ENCODE measurements at regions not wholly inside any gene's neighbourhood (a gene's known extent, or its start where the extent isn't known, plus 50 kb on each side); places are given as distances from the start of the nearest gene placed in this dataset.

DNA sequence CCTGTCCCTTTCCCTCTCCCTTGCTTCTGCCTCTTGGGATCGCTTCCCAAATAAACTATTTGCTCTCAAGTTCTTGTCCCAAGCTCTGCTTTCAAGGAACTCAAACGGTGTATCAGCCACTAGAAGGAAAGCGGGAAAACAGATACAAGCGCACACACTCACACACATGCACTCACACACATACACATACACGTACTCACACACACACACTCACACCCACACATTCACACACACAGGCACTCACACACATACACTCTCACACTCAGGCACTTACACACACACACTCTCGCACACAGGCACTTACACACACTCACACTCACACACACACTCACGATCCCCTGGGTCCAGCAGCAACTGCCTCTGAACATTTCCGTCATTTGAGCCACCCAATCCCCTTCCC lies 121.9 kb downstream of the RAB11FIP2 start:
- Histone ChIP-seq H3K4me2 (ENCODE audit: insufficient read depth, low read length) (no peak overlapping the region), H3K4me3 (ENCODE audit: insufficient read depth, low read length) (no peak overlapping the region), H4K20me1 (ENCODE audit: insufficient read depth, low read length) (no peaks in the 10 kb centered on the region), H3K36me3 (ENCODE audit: insufficient read depth, low read length) (no peaks in the 10 kb centered on the region), H3K27ac (ENCODE audit: low read depth, low read length) (no peak overlapping the region), H3K79me2 (ENCODE audit: insufficient read depth, low read length) (no peaks in the 10 kb centered on the region), H2AFZ (ENCODE audit: low read length) (no peak overlapping the region), H3K27me3 (ENCODE audit: insufficient read depth, low read length) (peaks cover 4% of the 10 kb centered on the region), H3K9me3 (ENCODE audit: low read depth, low read length) (no peaks in the 10 kb centered on the region), H3K4me1 (ENCODE audit: insufficient read depth, low read length) (no peaks in the 10 kb centered on the region)
- TF ChIP-seq, protein P1, sequence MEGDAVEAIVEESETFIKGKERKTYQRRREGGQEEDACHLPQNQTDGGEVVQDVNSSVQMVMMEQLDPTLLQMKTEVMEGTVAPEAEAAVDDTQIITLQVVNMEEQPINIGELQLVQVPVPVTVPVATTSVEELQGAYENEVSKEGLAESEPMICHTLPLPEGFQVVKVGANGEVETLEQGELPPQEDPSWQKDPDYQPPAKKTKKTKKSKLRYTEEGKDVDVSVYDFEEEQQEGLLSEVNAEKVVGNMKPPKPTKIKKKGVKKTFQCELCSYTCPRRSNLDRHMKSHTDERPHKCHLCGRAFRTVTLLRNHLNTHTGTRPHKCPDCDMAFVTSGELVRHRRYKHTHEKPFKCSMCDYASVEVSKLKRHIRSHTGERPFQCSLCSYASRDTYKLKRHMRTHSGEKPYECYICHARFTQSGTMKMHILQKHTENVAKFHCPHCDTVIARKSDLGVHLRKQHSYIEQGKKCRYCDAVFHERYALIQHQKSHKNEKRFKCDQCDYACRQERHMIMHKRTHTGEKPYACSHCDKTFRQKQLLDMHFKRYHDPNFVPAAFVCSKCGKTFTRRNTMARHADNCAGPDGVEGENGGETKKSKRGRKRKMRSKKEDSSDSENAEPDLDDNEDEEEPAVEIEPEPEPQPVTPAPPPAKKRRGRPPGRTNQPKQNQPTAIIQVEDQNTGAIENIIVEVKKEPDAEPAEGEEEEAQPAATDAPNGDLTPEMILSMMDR (IDR thresholded peaks at IDR 0.05; ENCODE audit: extremely low read depth, low read depth, low read length) = no peak
- no peak for DNase-seq (ENCODE audit: insufficient read length, low spot score, missing footprints)

DNA sequence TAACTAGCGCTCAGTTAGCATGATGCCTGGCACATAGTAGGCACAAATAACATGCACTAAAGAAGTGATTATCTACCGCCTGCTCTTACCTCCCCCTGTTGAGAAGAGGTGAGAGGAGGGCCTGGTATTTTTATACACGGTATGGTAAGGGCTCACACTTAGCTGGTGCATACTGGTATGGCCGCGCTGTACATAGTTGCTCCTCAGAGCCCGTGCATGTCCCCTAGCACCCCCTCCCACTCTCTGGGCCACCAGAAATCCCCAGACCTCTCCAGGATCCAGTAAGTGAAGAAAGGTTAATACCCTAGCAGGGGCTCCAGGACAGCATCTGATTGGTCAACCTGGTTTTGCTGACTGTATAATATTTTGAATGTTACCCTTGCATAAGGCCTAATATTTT lies 121.4 kb downstream of the RAB11FIP2 start:
- H3K9me3 ChIP-seq (ENCODE audit: low read depth, low read length) = no peaks in the 10 kb centered on the region
- H3K4me1 ChIP-seq (ENCODE audit: insufficient read depth, low read length) = no peaks in the 10 kb centered on the region
- H4K20me1 ChIP-seq (ENCODE audit: insufficient read depth, low read length) = no peaks in the 10 kb centered on the region
- H3K4me2 ChIP-seq (ENCODE audit: insufficient read depth, low read length) = no peak overlapping the region
- no peak overlapping the region for H2AFZ ChIP-seq (ENCODE audit: low read length)
- no peaks in the 10 kb centered on the region for H3K36me3 ChIP-seq (ENCODE audit: insufficient read depth, low read length)
- TF ChIP-seq, protein P1 (IDR thresholded peaks at IDR 0.05; ENCODE audit: extremely low read depth, low read depth, low read length) = no peak
- DNase-seq (ENCODE audit: insufficient read length, low spot score, missing footprints) = no peak
- H3K4me3 ChIP-seq (ENCODE audit: insufficient read depth, low read length) = no peak overlapping the region
- no peak overlapping the region for H3K27ac ChIP-seq (ENCODE audit: low read depth, low read length)
- peaks cover 4% of the 10 kb centered on the region for H3K27me3 ChIP-seq (ENCODE audit: insufficient read depth, low read length)
- H3K79me2 ChIP-seq (ENCODE audit: insufficient read depth, low read length) = no peaks in the 10 kb centered on the region

DNA sequence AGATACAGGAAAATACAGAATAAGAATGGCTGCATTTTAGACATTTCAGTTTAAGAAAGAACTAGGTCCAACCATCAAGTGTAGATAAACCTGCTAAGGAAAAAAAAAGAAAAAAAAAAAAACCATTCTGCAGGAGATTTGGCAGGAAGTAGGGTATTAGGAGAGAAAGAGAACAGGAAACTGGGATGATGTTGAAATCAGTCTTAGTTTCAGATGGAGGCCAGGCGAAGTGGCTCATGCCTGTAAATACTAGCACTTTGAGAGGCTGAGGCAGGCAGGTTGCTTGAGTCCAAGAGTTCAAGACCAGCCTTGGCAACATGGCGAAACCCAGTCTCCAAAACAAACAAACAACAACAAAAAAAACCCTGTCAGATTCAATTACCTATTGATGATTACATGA lies 120.2 kb downstream of the RAB11FIP2 start:
- Histone ChIP-seq H3K79me2 (ENCODE audit: insufficient read depth, low read length) (no peaks in the 10 kb centered on the region), H3K9me3 (ENCODE audit: low read depth, low read length) (no peaks in the 10 kb centered on the region), H3K27me3 (ENCODE audit: insufficient read depth, low read length) (peaks cover 4% of the 10 kb centered on the region), H3K4me2 (ENCODE audit: insufficient read depth, low read length) (no peak overlapping the region), H3K27ac (ENCODE audit: low read depth, low read length) (no peak overlapping the region), H3K36me3 (ENCODE audit: insufficient read depth, low read length) (no peaks in the 10 kb centered on the region), H3K4me1 (ENCODE audit: insufficient read depth, low read length) (no peaks in the 10 kb centered on the region), H4K20me1 (ENCODE audit: insufficient read depth, low read length) (no peaks in the 10 kb centered on the region), H3K4me3 (ENCODE audit: insufficient read depth, low read length) (no peak overlapping the region), H2AFZ (ENCODE audit: low read length) (no peak overlapping the region)
- TF ChIP-seq, protein P1 (IDR thresholded peaks at IDR 0.05; ENCODE audit: extremely low read depth, low read depth, low read length) = no peak
- DNase-seq (ENCODE audit: insufficient read length, low spot score, missing footprints) = no peak

DNA sequence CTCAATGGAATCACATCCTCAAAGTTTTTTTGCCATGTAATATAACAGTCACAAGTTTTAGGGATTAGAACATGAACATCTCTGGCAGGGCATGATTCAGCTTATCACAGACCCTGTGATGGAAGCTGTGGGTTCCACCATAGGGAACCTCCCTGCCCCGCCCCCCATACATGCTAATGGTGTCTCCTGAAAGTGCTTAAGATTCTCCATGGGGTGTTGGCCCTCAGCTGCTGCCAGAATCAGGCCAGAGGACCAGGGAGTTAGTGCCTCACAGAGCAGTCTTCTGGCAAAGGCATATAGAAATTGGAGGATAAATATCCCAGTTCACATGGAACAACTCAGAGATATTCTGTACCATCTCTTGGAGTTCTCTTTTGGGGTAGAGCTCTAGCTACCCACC lies 119.4 kb downstream of the RAB11FIP2 start:
- no peaks in the 10 kb centered on the region for H4K20me1 ChIP-seq (ENCODE audit: insufficient read depth, low read length)
- H3K4me2 ChIP-seq (ENCODE audit: insufficient read depth, low read length) = no peak overlapping the region
- DNase-seq (ENCODE audit: insufficient read length, low spot score, missing footprints) = no peak

More for the DNA sequence above, 119.4 kb downstream of the RAB11FIP2 start:
- H3K9me3 ChIP-seq (ENCODE audit: low read depth, low read length) = no peaks in the 10 kb centered on the region
- no peak overlapping the region for H3K4me3 ChIP-seq (ENCODE audit: insufficient read depth, low read length)
- H3K36me3 ChIP-seq (ENCODE audit: insufficient read depth, low read length) = no peaks in the 10 kb centered on the region
- H3K4me1 ChIP-seq (ENCODE audit: insufficient read depth, low read length) = no peaks in the 10 kb centered on the region
- TF ChIP-seq, protein P1 (IDR thresholded peaks at IDR 0.05; ENCODE audit: extremely low read depth, low read depth, low read length) = no peak
- no peak overlapping the region for H3K27ac ChIP-seq (ENCODE audit: low read depth, low read length)
- no peak overlapping the region for H2AFZ ChIP-seq (ENCODE audit: low read length)
- no peaks in the 10 kb centered on the region for H3K79me2 ChIP-seq (ENCODE audit: insufficient read depth, low read length)
- H3K27me3 ChIP-seq (ENCODE audit: insufficient read depth, low read length) = peaks cover 4% of the 10 kb centered on the region

Measured in osteoblast (primary cell).